OCI-LY7 (cell line): ENCODE measurements at regions not wholly inside any gene's neighbourhood (a gene's known extent, or its start where the extent isn't known, plus 50 kb on each side); places are given as distances from the start of the nearest gene placed in this dataset.

ENCODE experiments used
- BruUV-seq: library from RNA; stranded (reverse); fragments of 400-500 nt; replicated peaks from 2 replicates; lab custom pipeline; 2021; lab: Mats Ljungman, UMichigan
- CTCF ChIA-PET: fragments of 300-600 bp; sonication (Branson Sonifier 250); formaldehyde crosslinking; loops from one replicate; lab custom pipeline; 2022; ENCODE audit warnings: antibody characterized with exemption; ENCODE audit not compliant: unreplicated experiment; lab: Charles Lee
- POLR2A ChIA-PET: fragments of 300-600 bp; sonication (Branson Sonifier 250); formaldehyde crosslinking; loops from one replicate; lab custom pipeline; 2022; ENCODE audit warnings: antibody characterized with exemption; lab: Charles Lee
- DNase-seq: peaks from one replicate; pipeline ENCODE4 v3.0.0-alpha.2; 2015; ENCODE audit warnings: low spot score
- H2AFZ ChIP-seq: fragments of 200-600 bp; sonication (generic), shearing (Covaris generic); 2 replicates; pipeline ENCODE4 v1.6.1; 2014; ENCODE audit warnings: mild to moderate bottlenecking, antibody characterized with exemption, low read length, moderate library complexity
- H3K27ac ChIP-seq: fragments of 200-600 bp; sonication (generic); 2 replicates; pipeline ENCODE4 v1.5.1; 2014; ENCODE audit warnings: mixed run types, low read depth, mild to moderate bottlenecking, moderate library complexity, low read length, inconsistent platforms; ENCODE audit not compliant: poor library complexity, severe bottlenecking
- H3K36me3 ChIP-seq: fragments of 200-600 bp; sonication (generic); 2 replicates; pipeline ENCODE4 v1.6.1; 2014; ENCODE audit warnings: mild to moderate bottlenecking, antibody characterized with exemption, low read length, moderate library complexity, mixed read lengths; ENCODE audit not compliant: insufficient read depth
- H3K4me1 ChIP-seq: fragments of 200-600 bp; sonication (generic); 2 replicates; pipeline ENCODE4 v1.5.1; 2014; ENCODE audit warnings: mild to moderate bottlenecking, low read length; ENCODE audit not compliant: insufficient read depth, poor library complexity, severe bottlenecking
- H3K4me2 ChIP-seq: fragments of 200-600 bp; sonication (generic); 2 replicates; pipeline ENCODE4 v1.6.1; 2014; ENCODE audit warnings: mild to moderate bottlenecking, low read length
- H3K4me3 ChIP-seq: fragments of 200-600 bp; sonication (generic); 2 replicates; pipeline ENCODE4 v1.5.1; 2014; ENCODE audit warnings: mild to moderate bottlenecking, low read depth, low read length; ENCODE audit not compliant: poor library complexity, severe bottlenecking
- H3K79me2 ChIP-seq: fragments of 200-600 bp; sonication (generic); 2 replicates; pipeline ENCODE4 v1.6.1; 2016; ENCODE audit warnings: low read depth, mild to moderate bottlenecking, low read length, moderate library complexity, mixed read lengths; ENCODE audit not compliant: insufficient read depth
- H3K9me2 ChIP-seq: fragments of 200-600 bp; sonication (generic); 2 replicates; pipeline ENCODE4 v1.6.1; 2016; ENCODE audit warnings: mild to moderate bottlenecking, low read length, mixed read lengths; ENCODE audit not compliant: insufficient read depth
- H3K9me3 ChIP-seq: fragments of 200-600 bp; sonication (generic); 2 replicates; pipeline ENCODE4 v1.6.1; 2014; ENCODE audit warnings: mild to moderate bottlenecking, mixed run types, low read length, mixed read lengths
- H4K20me1 ChIP-seq: fragments of 200-600 bp; sonication (generic); 2 replicates; pipeline ENCODE4 v1.6.1; 2014; ENCODE audit warnings: mild to moderate bottlenecking, antibody characterized with exemption, low read length, moderate library complexity, mixed read lengths; ENCODE audit not compliant: insufficient read depth
- EZH2phosphoT487 ChIP-seq: fragments of 200-600 bp; sonication (generic); IDR thresholded peaks from 2 replicates; pipeline ENCODE4 v1.6.1; 2018; ENCODE audit warnings: low read depth, borderline replicate concordance, mild to moderate bottlenecking, mixed run types, antibody characterized with exemption, low read length, moderate library complexity, mixed read lengths
- intact Hi-C: fragments of 100-400 bp; cut with micrococcal nuclease; formaldehyde crosslinking; loops from one replicate; pipeline ENCODE4 v1.10.0; 2022; ENCODE audit not compliant: unreplicated experiment
- TF ChIP-seq, protein P1 (sequence below): fragments of 200-600 bp; sonication (generic); conservative IDR thresholded peaks from 2 replicates; pipeline ENCODE4 v1.5.1; 2014; ENCODE audit warnings: mild to moderate bottlenecking, antibody characterized with exemption, low read length, moderate library complexity, mixed read lengths

DNA sequence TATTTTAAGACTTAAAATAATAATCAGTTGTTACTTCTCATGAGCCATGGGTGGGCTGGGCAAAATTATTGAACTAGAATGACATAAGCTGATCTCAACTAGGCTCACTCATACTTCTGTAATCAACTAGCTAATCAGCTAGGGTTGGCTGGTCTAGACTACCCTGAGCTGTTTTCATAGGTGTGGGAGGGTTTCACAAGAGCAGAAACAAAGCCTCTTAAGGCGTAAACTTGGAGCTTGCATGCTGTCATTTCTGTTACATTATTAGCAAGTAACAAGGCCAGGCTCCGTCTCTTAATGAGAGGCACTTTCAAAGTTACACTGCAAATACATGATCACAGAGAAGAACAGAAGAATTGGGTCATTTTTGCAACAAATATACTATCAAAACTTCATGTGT lies 57.2 kb upstream of the GHR start:
- BruUV-seq: no TSS peak
- Histone ChIP-seq H2AFZ (no peak overlapping the region), H3K9me2 (no peaks in the 10 kb centered on the region), H3K9me3 (no peaks in the 10 kb centered on the region), H4K20me1 (no peaks in the 10 kb centered on the region), H3K36me3 (no peaks in the 10 kb centered on the region), H3K4me2 (no peak overlapping the region), H3K4me1 (no peaks in the 10 kb centered on the region), H3K79me2 (no peaks in the 10 kb centered on the region), H3K27ac (no peak overlapping the region), H3K4me3 (no peak overlapping the region)
- intact Hi-C loops: no loop called here
- no peak for DNase-seq
- ChIA-PET CTCF (no interaction called here), POLR2A (interaction anchor here (0.6 kb wide), 1 partner anchor 24 kb away, joined by 3 read pairs; no protein-coding TSS in a partner anchor)
- TF ChIP-seq EZH2phosphoT487: no peak
- TF ChIP-seq, protein P1, sequence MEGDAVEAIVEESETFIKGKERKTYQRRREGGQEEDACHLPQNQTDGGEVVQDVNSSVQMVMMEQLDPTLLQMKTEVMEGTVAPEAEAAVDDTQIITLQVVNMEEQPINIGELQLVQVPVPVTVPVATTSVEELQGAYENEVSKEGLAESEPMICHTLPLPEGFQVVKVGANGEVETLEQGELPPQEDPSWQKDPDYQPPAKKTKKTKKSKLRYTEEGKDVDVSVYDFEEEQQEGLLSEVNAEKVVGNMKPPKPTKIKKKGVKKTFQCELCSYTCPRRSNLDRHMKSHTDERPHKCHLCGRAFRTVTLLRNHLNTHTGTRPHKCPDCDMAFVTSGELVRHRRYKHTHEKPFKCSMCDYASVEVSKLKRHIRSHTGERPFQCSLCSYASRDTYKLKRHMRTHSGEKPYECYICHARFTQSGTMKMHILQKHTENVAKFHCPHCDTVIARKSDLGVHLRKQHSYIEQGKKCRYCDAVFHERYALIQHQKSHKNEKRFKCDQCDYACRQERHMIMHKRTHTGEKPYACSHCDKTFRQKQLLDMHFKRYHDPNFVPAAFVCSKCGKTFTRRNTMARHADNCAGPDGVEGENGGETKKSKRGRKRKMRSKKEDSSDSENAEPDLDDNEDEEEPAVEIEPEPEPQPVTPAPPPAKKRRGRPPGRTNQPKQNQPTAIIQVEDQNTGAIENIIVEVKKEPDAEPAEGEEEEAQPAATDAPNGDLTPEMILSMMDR: no peak
